HCT116 (cell line): ENCODE measurements at regions not wholly inside any gene's neighbourhood (a gene's known extent, or its start where the extent isn't known, plus 50 kb on each side); places are given as distances from the start of the nearest gene placed in this dataset.

Experiments
- ATAC-seq: fragments of 200-7000 bp; cut with Tn5 transposase; 2 replicates; pipeline ENCODE4 v1.9.1; 2020; ENCODE audit warnings: mild to moderate bottlenecking, moderate library complexity
- BruUV-seq: library from RNA; stranded (reverse); fragments of 400-500 nt; replicated peaks from 2 replicates; lab custom pipeline; 2021; lab: Mats Ljungman, UMichigan
- CTCF ChIA-PET: fragments of 300-600 bp; sonication (Branson Sonifier 250); formaldehyde crosslinking; loops from one replicate; lab custom pipeline; 2021; ENCODE audit warnings: antibody characterized with exemption; lab: Charles Lee
- POLR2A ChIA-PET: fragments of 300-600, 350-600 bp; sonication (Branson Sonifier 250); formaldehyde crosslinking; loops from one replicate; lab custom pipeline; 2021; ENCODE audit warnings: antibody characterized with exemption; lab: Charles Lee
- RAD21 ChIA-PET, 2 experiments: fragments of 300-600 bp; sonication (Branson Sonifier 250); formaldehyde crosslinking; loops; one replicate each; lab custom pipeline; 2023; ENCODE audit warnings: low total read pairs in 2 of 2; ENCODE audit not compliant: uncharacterized antibody in 2 of 2, unreplicated experiment in 2 of 2, low non-redundant PET in 1 of 2; lab: Charles Lee
- DNase-seq: peaks from one replicate; pipeline ENCODE4 v3.0.0-alpha.2; 2010; ENCODE audit warnings: low read depth, low spot score
- H2AFZ ChIP-seq: fragments of 200-600 bp; shearing (Covaris generic), sonication (generic); 2 replicates; pipeline ENCODE4 v1.6.1; 2017; ENCODE audit warnings: low read depth, mixed run types, mixed read lengths, antibody characterized with exemption, low read length; ENCODE audit not compliant: poor library complexity, severe bottlenecking
- H3K27ac ChIP-seq: 2 replicates; pipeline ENCODE4 v1.5.1; 2012; ENCODE audit warnings: low read depth, low read length
- H3K27me3 ChIP-seq: fragments of 200-600 bp; sonication (generic); 2 replicates; pipeline ENCODE4 v1.6.1; 2016; ENCODE audit warnings: mixed run types, low read length, mixed read lengths; ENCODE audit not compliant: insufficient read depth
- H3K36me3 ChIP-seq, 2 experiments: fragments of 200-500 bp in 1 of 2; fragments of 200-600 bp in 1 of 2; sonication (Bioruptor generic) in 1 of 2; sonication (generic) in 1 of 2; 2 replicates each; pipeline versions ENCODE4 v1.5.1 to v1.6.1; 2014 to 2016; ENCODE audit warnings: low read length in 2 of 2, inconsistent platforms in 1 of 2, mixed read lengths in 1 of 2, mixed run types in 1 of 2; ENCODE audit not compliant: insufficient read depth in 2 of 2, control insufficient read depth in 1 of 2
- H3K4me1 ChIP-seq, 2 experiments: fragments of 200-600 bp in 1 of 2; sonication (generic) in 1 of 2; 2 replicates each; pipeline versions ENCODE4 v1.5.1 to v1.6.1; 2012 to 2017; ENCODE audit warnings: low read length in 2 of 2, inconsistent platforms in 1 of 2, mild to moderate bottlenecking in 1 of 2, mixed read lengths in 1 of 2, mixed run types in 1 of 2, moderate library complexity in 1 of 2; ENCODE audit not compliant: insufficient read depth in 2 of 2, control insufficient read depth in 1 of 2
- H3K4me2 ChIP-seq: fragments of 200-600 bp; sonication (generic); 2 replicates; pipeline ENCODE4 v1.6.1; 2017; ENCODE audit warnings: mixed run types, low read length, mixed read lengths
- H3K4me3 ChIP-seq, 2 experiments: fragments of 200-600 bp in 1 of 2; sonication (generic) in 1 of 2; replicated peaks in 1 of 2; 2 replicates each; pipeline ENCODE4 v1.5.1; 2011 to 2016; ENCODE audit warnings: low read length in 2 of 2, control low read depth in 1 of 2, low read depth in 1 of 2, mild to moderate bottlenecking in 1 of 2, mixed read lengths in 1 of 2, mixed run types in 1 of 2
- H3K79me2 ChIP-seq: fragments of 200-600 bp; sonication (generic); 2 replicates; pipeline ENCODE4 v1.6.1; 2017; ENCODE audit warnings: mild to moderate bottlenecking, mixed run types, low read length, moderate library complexity, mixed read lengths; ENCODE audit not compliant: insufficient read depth
- H3K9ac ChIP-seq: fragments of 200-600 bp; sonication (generic); 2 replicates; pipeline ENCODE4 v1.6.1; 2016; ENCODE audit warnings: low read length, mixed read lengths
- H3K9me2 ChIP-seq: fragments of 200-600 bp; sonication (generic), shearing (Covaris generic); 2 replicates; pipeline ENCODE4 v1.6.1; 2017; ENCODE audit warnings: mixed run types, mild to moderate bottlenecking, moderate library complexity; ENCODE audit not compliant: insufficient read depth
- H3K9me3 ChIP-seq, 2 experiments: fragments of 200-500 bp in 1 of 2; fragments of 200-600 bp in 1 of 2; sonication (Bioruptor generic) in 1 of 2; sonication (generic) in 1 of 2; 2 replicates each; pipeline ENCODE4 v1.6.1; 2014 to 2017; ENCODE audit warnings: low read length in 2 of 2, mixed read lengths in 2 of 2, inconsistent platforms in 1 of 2, low read depth in 1 of 2, mild to moderate bottlenecking in 1 of 2, mixed run types in 1 of 2, moderate library complexity in 1 of 2; ENCODE audit not compliant: control insufficient read depth in 1 of 2, insufficient read depth in 1 of 2
- H4K20me1 ChIP-seq: fragments of 200-600 bp; sonication (generic), shearing (Covaris generic); 2 replicates; pipeline ENCODE4 v1.6.1; 2017; ENCODE audit warnings: mixed run types, mild to moderate bottlenecking, moderate library complexity; ENCODE audit not compliant: insufficient read depth
- ELF1 ChIP-seq: IDR thresholded peaks from 2 replicates; pipeline ENCODE4 v1.6.1; 2012; ENCODE audit warnings: low read depth, borderline replicate concordance
- EZH2 ChIP-seq: fragments of 200-600 bp; sonication (generic); IDR thresholded peaks from 2 replicates; pipeline ENCODE4 v1.6.1; 2017; ENCODE audit warnings: antibody characterized with exemption, mixed run types
- YY1 ChIP-seq: IDR thresholded peaks from 2 replicates; pipeline ENCODE4 v1.6.1; 2011; ENCODE audit warnings: low read length, low read depth, moderate library complexity, mild to moderate bottlenecking; ENCODE audit not compliant: insufficient replicate concordance; ENCODE audit errors: extremely low read depth
- ZFX ChIP-seq: fragments of 450-650 bp; IDR thresholded peaks from 2 replicates; pipeline ENCODE4 v1.6.1; 2017
- intact Hi-C: fragments of 100-400 bp; cut with micrococcal nuclease; formaldehyde crosslinking; loops from 2 replicates; pipeline ENCODE4 v1.10.0; 2022
- TF ChIP-seq, protein P1 (sequence below), 3 experiments: fragments of 200-600 bp in 1 of 3; sonication (generic) in 1 of 3; IDR thresholded peaks in 2 of 3; conservative IDR thresholded peaks in 1 of 3; 2 replicates each; pipeline ENCODE4 v1.5.1; 2012 to 2017; ENCODE audit warnings: low read depth in 2 of 3, low read length in 2 of 3, antibody characterized with exemption in 1 of 3, borderline replicate concordance in 1 of 3, control low read depth in 1 of 3, mild to moderate bottlenecking in 1 of 3, mixed read lengths in 1 of 3, mixed run types in 1 of 3, moderate library complexity in 1 of 3; ENCODE audit not compliant: insufficient read depth in 1 of 3
- TF ChIP-seq, protein P2 (sequence below): IDR thresholded peaks from 2 replicates; pipeline ENCODE4 v1.6.1; 2011; ENCODE audit warnings: mild to moderate bottlenecking, low read length, moderate library complexity; ENCODE audit not compliant: insufficient replicate concordance; ENCODE audit errors: extremely low read depth
- TF ChIP-seq, protein P3 (sequence below): IDR thresholded peaks from 2 replicates; pipeline ENCODE4 v1.6.1; 2012; ENCODE audit warnings: low read depth

DNA sequence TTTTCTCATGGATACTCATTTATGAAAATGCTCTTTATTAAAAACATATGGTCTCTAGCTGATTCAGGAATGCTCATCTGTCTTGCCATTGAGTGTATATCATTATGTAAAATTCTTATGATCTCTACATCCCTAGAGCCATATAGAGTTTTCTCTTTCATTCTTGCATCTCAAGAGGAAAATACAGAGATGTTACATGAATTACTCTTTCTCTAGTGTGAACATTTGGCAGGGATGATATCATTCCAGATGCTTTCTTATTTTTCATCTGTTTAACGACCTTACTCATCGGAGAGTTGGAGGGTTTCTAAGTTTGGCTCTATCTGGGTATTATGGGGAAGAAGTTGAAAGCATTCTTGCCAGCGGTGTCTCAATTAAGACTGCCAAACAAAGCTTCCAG, 202.9 kb upstream of the SLC7A11 start:
- Histone ChIP-seq H3K9me3 (no peaks in the 10 kb centered on the region), H3K79me2 (no peaks in the 10 kb centered on the region)
- intact Hi-C loops, result no loop called here
- TF ChIP-seq ZFX (no peak), YY1 (no peak), EZH2 (no peak), ELF1 (no peak)
- TF ChIP-seq, protein P1, sequence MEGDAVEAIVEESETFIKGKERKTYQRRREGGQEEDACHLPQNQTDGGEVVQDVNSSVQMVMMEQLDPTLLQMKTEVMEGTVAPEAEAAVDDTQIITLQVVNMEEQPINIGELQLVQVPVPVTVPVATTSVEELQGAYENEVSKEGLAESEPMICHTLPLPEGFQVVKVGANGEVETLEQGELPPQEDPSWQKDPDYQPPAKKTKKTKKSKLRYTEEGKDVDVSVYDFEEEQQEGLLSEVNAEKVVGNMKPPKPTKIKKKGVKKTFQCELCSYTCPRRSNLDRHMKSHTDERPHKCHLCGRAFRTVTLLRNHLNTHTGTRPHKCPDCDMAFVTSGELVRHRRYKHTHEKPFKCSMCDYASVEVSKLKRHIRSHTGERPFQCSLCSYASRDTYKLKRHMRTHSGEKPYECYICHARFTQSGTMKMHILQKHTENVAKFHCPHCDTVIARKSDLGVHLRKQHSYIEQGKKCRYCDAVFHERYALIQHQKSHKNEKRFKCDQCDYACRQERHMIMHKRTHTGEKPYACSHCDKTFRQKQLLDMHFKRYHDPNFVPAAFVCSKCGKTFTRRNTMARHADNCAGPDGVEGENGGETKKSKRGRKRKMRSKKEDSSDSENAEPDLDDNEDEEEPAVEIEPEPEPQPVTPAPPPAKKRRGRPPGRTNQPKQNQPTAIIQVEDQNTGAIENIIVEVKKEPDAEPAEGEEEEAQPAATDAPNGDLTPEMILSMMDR (IDR thresholded peaks at IDR 0.05 in 2 of 3, conservative IDR thresholded peaks at IDR 0.05 in 1 of 3; ENCODE audit: borderline replicate concordance in 1 of 3, insufficient read depth in 1 of 3, low read depth in 2 of 3, low read length in 2 of 3), result no peak
- TF ChIP-seq, protein P2, sequence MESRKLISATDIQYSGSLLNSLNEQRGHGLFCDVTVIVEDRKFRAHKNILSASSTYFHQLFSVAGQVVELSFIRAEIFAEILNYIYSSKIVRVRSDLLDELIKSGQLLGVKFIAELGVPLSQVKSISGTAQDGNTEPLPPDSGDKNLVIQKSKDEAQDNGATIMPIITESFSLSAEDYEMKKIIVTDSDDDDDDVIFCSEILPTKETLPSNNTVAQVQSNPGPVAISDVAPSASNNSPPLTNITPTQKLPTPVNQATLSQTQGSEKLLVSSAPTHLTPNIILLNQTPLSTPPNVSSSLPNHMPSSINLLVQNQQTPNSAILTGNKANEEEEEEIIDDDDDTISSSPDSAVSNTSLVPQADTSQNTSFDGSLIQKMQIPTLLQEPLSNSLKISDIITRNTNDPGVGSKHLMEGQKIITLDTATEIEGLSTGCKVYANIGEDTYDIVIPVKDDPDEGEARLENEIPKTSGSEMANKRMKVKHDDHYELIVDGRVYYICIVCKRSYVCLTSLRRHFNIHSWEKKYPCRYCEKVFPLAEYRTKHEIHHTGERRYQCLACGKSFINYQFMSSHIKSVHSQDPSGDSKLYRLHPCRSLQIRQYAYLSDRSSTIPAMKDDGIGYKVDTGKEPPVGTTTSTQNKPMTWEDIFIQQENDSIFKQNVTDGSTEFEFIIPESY, result no peak
- TF ChIP-seq, protein P3, sequence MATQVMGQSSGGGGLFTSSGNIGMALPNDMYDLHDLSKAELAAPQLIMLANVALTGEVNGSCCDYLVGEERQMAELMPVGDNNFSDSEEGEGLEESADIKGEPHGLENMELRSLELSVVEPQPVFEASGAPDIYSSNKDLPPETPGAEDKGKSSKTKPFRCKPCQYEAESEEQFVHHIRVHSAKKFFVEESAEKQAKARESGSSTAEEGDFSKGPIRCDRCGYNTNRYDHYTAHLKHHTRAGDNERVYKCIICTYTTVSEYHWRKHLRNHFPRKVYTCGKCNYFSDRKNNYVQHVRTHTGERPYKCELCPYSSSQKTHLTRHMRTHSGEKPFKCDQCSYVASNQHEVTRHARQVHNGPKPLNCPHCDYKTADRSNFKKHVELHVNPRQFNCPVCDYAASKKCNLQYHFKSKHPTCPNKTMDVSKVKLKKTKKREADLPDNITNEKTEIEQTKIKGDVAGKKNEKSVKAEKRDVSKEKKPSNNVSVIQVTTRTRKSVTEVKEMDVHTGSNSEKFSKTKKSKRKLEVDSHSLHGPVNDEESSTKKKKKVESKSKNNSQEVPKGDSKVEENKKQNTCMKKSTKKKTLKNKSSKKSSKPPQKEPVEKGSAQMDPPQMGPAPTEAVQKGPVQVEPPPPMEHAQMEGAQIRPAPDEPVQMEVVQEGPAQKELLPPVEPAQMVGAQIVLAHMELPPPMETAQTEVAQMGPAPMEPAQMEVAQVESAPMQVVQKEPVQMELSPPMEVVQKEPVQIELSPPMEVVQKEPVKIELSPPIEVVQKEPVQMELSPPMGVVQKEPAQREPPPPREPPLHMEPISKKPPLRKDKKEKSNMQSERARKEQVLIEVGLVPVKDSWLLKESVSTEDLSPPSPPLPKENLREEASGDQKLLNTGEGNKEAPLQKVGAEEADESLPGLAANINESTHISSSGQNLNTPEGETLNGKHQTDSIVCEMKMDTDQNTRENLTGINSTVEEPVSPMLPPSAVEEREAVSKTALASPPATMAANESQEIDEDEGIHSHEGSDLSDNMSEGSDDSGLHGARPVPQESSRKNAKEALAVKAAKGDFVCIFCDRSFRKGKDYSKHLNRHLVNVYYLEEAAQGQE, result no peak
- TF ChIP-seq, all 23 proteins: peak for 0
- POLR2A ChIA-PET, result no interaction called here
- DNase-seq (no peak), ATAC-seq (no peak)
- H3K9ac ChIP-seq, result no peak overlapping the region
- no peaks in the 10 kb centered on the region for H4K20me1 ChIP-seq
- RAD21 ChIA-PET, result no interaction called here
- no peaks in the 10 kb centered on the region for H3K27me3 ChIP-seq
- H2AFZ ChIP-seq, result no peak overlapping the region
- no peaks in the 10 kb centered on the region for H3K9me2 ChIP-seq
- H3K27ac ChIP-seq, result no peak overlapping the region
- CTCF ChIA-PET, result no interaction called here
- no peak overlapping the region for H3K4me2 ChIP-seq
- H3K4me3 ChIP-seq, result no peak overlapping the region
- no TSS peak for BruUV-seq
- no peaks in the 10 kb centered on the region for H3K4me1 ChIP-seq
- no peaks in the 10 kb centered on the region for H3K36me3 ChIP-seq
